ENCODE measurements at regions not wholly inside any gene's neighbourhood (a gene's known extent, or its start where the extent isn't known, plus 50 kb on each side); places are given as distances from the start of the nearest gene placed in this dataset.
"Not testable (repeated sequence)": the region's sequence is repeated elsewhere in the genome, so short reads cannot be mapped to it uniquely, and the experiment has no call there.

DNA sequence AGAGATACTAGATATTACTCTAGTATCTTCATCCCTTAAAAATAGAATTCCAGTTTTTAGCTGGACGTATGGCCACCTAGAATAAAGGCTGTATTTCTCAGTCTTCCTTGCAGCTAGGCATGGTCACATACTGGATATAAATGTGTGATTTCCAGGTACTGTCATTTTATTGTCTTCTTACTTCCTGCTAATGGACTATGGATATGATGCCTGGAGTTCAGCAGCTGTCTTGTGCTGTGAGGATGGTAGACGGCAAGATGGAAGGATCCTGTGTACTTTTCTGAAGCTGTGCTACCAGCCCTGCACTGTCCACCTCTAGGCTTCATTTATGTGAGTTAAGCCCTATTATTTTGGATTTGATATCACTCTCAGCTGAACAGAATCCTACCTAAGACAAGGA lies 83.4 kb downstream of the EBLN2 start:
- no peak overlapping the region for H3K4me3 Mint-ChIP-seq (ENCODE audit: unreplicated experiment)
- H3K27ac Mint-ChIP-seq (ENCODE audit: unreplicated experiment): no peak overlapping the region
- peaks cover 4% of the 10 kb centered on the region for H3K27me3 Mint-ChIP-seq (ENCODE audit: low read depth)
- TF ChIP-seq CTCF (IDR thresholded peaks at IDR 0.05): no peak
- no peaks in the 10 kb centered on the region for H3K9me3 Mint-ChIP-seq (ENCODE audit: low read depth)
- no peak for DNase-seq (ENCODE audit: low spot score)
- peaks cover 17% of the 10 kb centered on the region for H3K4me1 Mint-ChIP-seq (ENCODE audit: low read depth)
- no peaks in the 10 kb centered on the region for H3K36me3 Mint-ChIP-seq (ENCODE audit: low read depth)

DNA sequence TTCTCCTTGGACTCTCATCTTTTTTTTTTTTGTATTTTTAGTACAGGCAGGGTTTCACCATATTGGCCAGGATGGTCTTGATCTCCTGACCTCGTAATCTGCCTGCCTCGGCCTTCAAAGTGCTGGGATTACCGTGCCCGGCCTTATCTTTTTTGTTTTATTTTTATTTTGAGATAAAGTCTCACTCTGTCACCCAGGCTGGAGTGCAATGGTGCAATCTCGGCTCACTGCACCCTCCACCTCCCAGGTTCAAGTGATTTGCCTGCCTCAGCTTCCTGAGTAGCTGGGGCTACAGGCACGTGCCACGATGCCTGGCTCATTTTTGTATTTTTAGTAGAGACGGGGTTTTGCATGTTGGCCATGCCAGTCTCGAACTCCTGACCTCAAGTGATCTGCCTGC lies 86.0 kb downstream of the EBLN2 start:
- H3K9me3 Mint-ChIP-seq (ENCODE audit: low read depth); H3K27ac Mint-ChIP-seq (ENCODE audit: unreplicated experiment); H3K36me3 Mint-ChIP-seq (ENCODE audit: low read depth); H3K4me3 Mint-ChIP-seq (ENCODE audit: unreplicated experiment); H3K27me3 Mint-ChIP-seq (ENCODE audit: low read depth); DNase-seq (ENCODE audit: low spot score): not testable (repeated sequence)
- H3K4me1 Mint-ChIP-seq (ENCODE audit: low read depth): peaks cover 17% of the 10 kb centered on the region

- TF ChIP-seq CTCF (IDR thresholded peaks at IDR 0.05): no peak
- DNase-seq (ENCODE audit: low spot score): no peak
- Mint-ChIP-seq H3K36me3 (ENCODE audit: low read depth) (no peaks in the 10 kb centered on the region), H3K4me3 (ENCODE audit: unreplicated experiment) (no peak overlapping the region), H3K4me1 (ENCODE audit: low read depth) (peaks cover 17% of the 10 kb centered on the region), H3K27me3 (ENCODE audit: low read depth) (peaks cover 3% of the 10 kb centered on the region), H3K9me3 (ENCODE audit: low read depth) (no peaks in the 10 kb centered on the region), H3K27ac (ENCODE audit: unreplicated experiment) (no peak overlapping the region)
These were observed 86.7 kb downstream of the EBLN2 start for GRCh38 chr3:73148206-73148605.

DNA sequence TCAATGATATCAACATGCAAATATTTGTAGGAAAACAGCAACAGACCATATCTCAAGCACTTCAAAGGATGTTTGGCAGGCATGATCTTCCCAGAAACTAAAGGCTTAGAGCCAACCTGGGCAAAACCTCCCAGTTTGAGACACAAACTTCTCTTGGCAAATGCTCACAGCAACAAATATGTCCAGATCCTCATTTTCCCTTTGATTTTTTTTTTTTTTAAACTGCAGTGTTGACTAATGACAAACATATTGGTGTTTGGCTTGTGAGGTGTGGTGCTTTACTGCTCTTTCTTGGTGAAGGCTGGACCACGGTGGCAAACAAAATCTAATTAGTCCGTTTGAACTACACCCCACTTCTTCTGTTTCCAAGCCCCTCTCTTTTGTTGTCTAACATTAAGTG lies 87.2 kb downstream of the EBLN2 start:
- H3K4me1 Mint-ChIP-seq (ENCODE audit: low read depth): peaks cover 14% of the 10 kb centered on the region
- H3K36me3 Mint-ChIP-seq (ENCODE audit: low read depth): no peaks in the 10 kb centered on the region
- H3K27ac Mint-ChIP-seq (ENCODE audit: unreplicated experiment): no peak overlapping the region
- no peak overlapping the region for H3K4me3 Mint-ChIP-seq (ENCODE audit: unreplicated experiment)
- no peak for DNase-seq (ENCODE audit: low spot score)
- H3K27me3 Mint-ChIP-seq (ENCODE audit: low read depth): peaks cover 3% of the 10 kb centered on the region
- no peak for TF ChIP-seq CTCF (IDR thresholded peaks at IDR 0.05)
- no peaks in the 10 kb centered on the region for H3K9me3 Mint-ChIP-seq (ENCODE audit: low read depth)

DNA sequence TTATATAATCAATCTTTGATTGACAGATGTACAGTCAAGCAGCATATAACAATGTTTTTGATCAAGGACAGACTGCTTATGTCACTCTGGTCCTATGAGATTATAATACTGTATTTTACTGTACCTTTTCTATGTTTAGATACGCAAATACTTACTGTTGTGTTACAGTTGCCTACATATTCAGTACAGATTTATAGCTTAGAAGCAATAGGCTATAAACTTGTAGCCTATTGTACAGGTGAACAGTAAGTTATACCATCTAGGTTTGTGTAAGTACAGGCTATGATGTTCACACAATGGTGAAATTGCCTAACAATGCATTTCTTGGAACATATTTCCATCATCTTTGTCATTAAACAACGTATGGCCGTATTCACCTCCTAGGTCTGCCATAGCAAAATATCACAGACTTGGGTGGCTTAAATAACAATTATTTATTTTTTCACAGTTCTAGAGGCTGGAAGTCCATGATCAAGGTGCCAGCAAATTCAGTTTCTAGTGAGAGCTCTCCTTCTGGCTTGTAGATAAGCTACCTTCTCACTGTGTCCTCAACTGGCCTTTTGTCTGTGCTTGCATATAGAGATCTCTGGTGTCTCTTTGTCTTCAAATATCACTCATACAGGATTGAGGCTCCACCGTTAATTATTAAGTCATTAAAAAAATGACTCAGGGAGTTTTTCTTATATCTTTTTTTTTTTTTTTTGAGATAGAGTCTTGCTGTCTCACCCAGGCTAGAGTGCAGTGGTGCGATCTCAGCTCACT lies 89.1 kb downstream of the EBLN2 start:
- no peaks in the 10 kb centered on the region for H3K36me3 Mint-ChIP-seq (ENCODE audit: low read depth)
- DNase-seq (ENCODE audit: low spot score): no peak
- TF ChIP-seq CTCF (IDR thresholded peaks at IDR 0.05): no peak
- H3K9me3 Mint-ChIP-seq (ENCODE audit: low read depth): no peaks in the 10 kb centered on the region
- H3K27me3 Mint-ChIP-seq (ENCODE audit: low read depth): peaks cover 3% of the 10 kb centered on the region
- no peak overlapping the region for H3K27ac Mint-ChIP-seq (ENCODE audit: unreplicated experiment)
- peaks cover 10% of the 10 kb centered on the region for H3K4me1 Mint-ChIP-seq (ENCODE audit: low read depth)
- H3K4me3 Mint-ChIP-seq (ENCODE audit: unreplicated experiment): no peak overlapping the region

DNA sequence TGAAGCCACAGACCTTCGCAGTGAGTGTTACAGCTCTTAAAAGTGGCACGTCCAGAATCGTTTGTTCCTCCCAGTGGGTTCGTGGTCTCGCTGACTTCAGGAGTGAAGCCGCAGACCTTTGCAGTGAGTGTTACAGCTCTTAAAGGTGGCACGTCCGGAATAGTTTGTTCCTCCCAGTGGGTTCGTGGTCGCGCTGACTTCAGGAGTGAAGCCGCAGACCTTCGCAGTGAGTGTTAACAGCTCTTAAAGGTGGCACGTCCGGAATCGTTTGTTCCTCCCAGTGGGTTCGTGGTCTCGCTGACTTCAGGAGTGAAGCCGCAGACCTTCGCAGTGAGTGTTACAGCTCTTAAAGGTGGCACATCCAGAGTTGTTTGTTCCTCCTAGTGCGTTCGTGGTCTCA lies 91.1 kb downstream of the EBLN2 start:
- not testable (repeated sequence) for H3K4me3 Mint-ChIP-seq (ENCODE audit: unreplicated experiment); H3K36me3 Mint-ChIP-seq (ENCODE audit: low read depth); DNase-seq (ENCODE audit: low spot score); H3K27me3 Mint-ChIP-seq (ENCODE audit: low read depth); H3K27ac Mint-ChIP-seq (ENCODE audit: unreplicated experiment); H3K9me3 Mint-ChIP-seq (ENCODE audit: low read depth)
- H3K4me1 Mint-ChIP-seq (ENCODE audit: low read depth): peaks cover 10% of the 10 kb centered on the region

DNA sequence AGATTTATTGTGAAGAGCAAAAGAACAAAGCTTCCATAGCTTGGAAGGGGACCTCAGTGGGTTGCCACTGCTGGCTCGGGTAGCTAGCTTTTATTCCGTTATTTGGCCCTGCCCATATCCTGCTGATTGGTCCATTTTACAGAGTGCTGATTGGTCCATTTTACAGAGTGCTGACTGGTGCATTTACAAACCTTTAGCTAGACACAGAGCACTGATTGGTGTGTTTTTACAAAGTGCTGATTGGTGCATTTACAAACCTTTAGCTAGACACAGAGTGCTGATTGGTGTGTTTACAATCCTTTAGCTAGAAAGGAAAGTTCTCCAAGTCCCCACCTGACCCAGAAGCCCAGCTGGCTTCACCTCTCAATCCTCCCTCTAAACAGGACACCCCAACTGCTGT lies 91.6 kb downstream of the EBLN2 start:
- H3K36me3 Mint-ChIP-seq (ENCODE audit: low read depth); H3K27ac Mint-ChIP-seq (ENCODE audit: unreplicated experiment); H3K9me3 Mint-ChIP-seq (ENCODE audit: low read depth); H3K4me1 Mint-ChIP-seq (ENCODE audit: low read depth); H3K4me3 Mint-ChIP-seq (ENCODE audit: unreplicated experiment); DNase-seq (ENCODE audit: low spot score); H3K27me3 Mint-ChIP-seq (ENCODE audit: low read depth): not testable (repeated sequence)

DNA sequence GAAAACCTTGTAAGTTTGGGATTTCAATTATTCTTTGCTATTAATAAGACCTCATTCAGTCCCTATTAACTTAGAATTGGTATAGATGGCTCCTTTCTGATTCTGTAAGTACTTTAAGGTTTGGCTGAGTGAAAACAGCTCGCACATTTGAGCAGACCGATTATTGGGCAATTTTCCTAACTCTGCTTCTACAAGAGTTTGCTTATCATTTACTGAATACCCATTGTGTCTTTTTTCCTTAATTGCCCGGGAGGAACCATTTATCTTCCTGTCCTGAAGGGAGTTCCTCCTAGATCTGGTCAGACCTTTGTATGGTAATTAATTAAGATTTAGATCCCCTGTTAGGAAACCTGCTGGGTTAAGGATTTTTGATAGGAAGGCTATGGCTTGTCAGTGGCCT lies 92.8 kb downstream of the EBLN2 start:
- H3K27ac Mint-ChIP-seq (ENCODE audit: unreplicated experiment); H3K36me3 Mint-ChIP-seq (ENCODE audit: low read depth); H3K4me1 Mint-ChIP-seq (ENCODE audit: low read depth); H3K9me3 Mint-ChIP-seq (ENCODE audit: low read depth); DNase-seq (ENCODE audit: low spot score); H3K27me3 Mint-ChIP-seq (ENCODE audit: low read depth); H3K4me3 Mint-ChIP-seq (ENCODE audit: unreplicated experiment): not testable (repeated sequence)

- not testable (repeated sequence) for H3K27me3 Mint-ChIP-seq (ENCODE audit: low read depth); H3K9me3 Mint-ChIP-seq (ENCODE audit: low read depth); H3K27ac Mint-ChIP-seq (ENCODE audit: unreplicated experiment); H3K4me3 Mint-ChIP-seq (ENCODE audit: unreplicated experiment); H3K4me1 Mint-ChIP-seq (ENCODE audit: low read depth); DNase-seq (ENCODE audit: low spot score); H3K36me3 Mint-ChIP-seq (ENCODE audit: low read depth)
These were observed 94.0 kb downstream of the EBLN2 start for GRCh38 chr3:73155441-73155840.

Measured in chondrocyte (in vitro differentiated cells).